ENCODE measurements at regions not wholly inside any gene's neighbourhood (a gene's known extent, or its start where the extent isn't known, plus 50 kb on each side); places are given as distances from the start of the nearest gene placed in this dataset.

- no peak for TF ChIP-seq FOXK2 (IDR thresholded peaks at IDR 0.05)
- TF ChIP-seq SUZ12 (IDR thresholded peaks at IDR 0.05) = no peak
- TF ChIP-seq PKNOX1 (IDR thresholded peaks at IDR 0.05) = no peak
- no peak for TF ChIP-seq ELF4 (IDR thresholded peaks at IDR 0.05)
- no peak for TF ChIP-seq SP1 (IDR thresholded peaks at IDR 0.05)
- no peak for TF ChIP-seq NFRKB (IDR thresholded peaks at IDR 0.05)
- no peak for TF ChIP-seq FOXM1 (IDR thresholded peaks at IDR 0.05; ENCODE audit: borderline replicate concordance)
- TF ChIP-seq ARNT (IDR thresholded peaks at IDR 0.05) = no peak
- no peak for TF ChIP-seq L3MBTL2 (conservative IDR thresholded peaks at IDR 0.05)
Measured at GRCh38 chr12:39012870-39013269, 107.5 kb upstream of the CPNE8 start.
